H9 (cell line): ENCODE measurements at regions not wholly inside any gene's neighbourhood (a gene's known extent, or its start where the extent isn't known, plus 50 kb on each side); places are given as distances from the start of the nearest gene placed in this dataset.

Experiments used
- DNase-seq: peaks from one replicate; pipeline ENCODE4 v3.0.0-alpha.2; 2017
- H2AFZ ChIP-seq: one replicate; pipeline ENCODE4 v1.6.1; 2013; ENCODE audit warnings: mild to moderate bottlenecking, low read length, control low read depth, moderate library complexity
- H2AK5ac ChIP-seq: 2 replicates; pipeline ENCODE4 v1.6.1; 2013; ENCODE audit warnings: low read length, control low read depth, mixed read lengths; ENCODE audit not compliant: insufficient read length
- H2BK120ac ChIP-seq: one replicate; pipeline ENCODE4 v1.6.1; 2013; ENCODE audit warnings: low read depth, mild to moderate bottlenecking, low read length, control low read depth, inconsistent platforms; ENCODE audit not compliant: poor library complexity, severe bottlenecking
- H2BK12ac ChIP-seq: 2 replicates; pipeline ENCODE4 v1.6.1; 2013; ENCODE audit warnings: low read length, control low read depth, mixed read lengths, low read depth; ENCODE audit not compliant: insufficient read length
- H2BK15ac ChIP-seq: 2 replicates; pipeline ENCODE4 v1.6.1; 2013; ENCODE audit warnings: low read depth, low read length, control low read depth
- H2BK20ac ChIP-seq: one replicate; pipeline ENCODE4 v1.6.1; 2013; ENCODE audit warnings: low read depth, mild to moderate bottlenecking, low read length, control low read depth, inconsistent platforms; ENCODE audit not compliant: poor library complexity, severe bottlenecking
- H2BK5ac ChIP-seq: 2 replicates; pipeline ENCODE4 v1.6.1; 2013; ENCODE audit warnings: low read length, control low read depth, mixed read lengths; ENCODE audit not compliant: insufficient read length
- H3K14ac ChIP-seq: 2 replicates; pipeline ENCODE4 v1.6.1; 2013; ENCODE audit warnings: low read length, control low read depth; ENCODE audit not compliant: insufficient read depth
- H3K18ac ChIP-seq: 2 replicates; pipeline ENCODE4 v1.6.1; 2013; ENCODE audit warnings: low read depth, mild to moderate bottlenecking, mixed read lengths, low read length, control low read depth; ENCODE audit not compliant: insufficient read length
- H3K23ac ChIP-seq: 2 replicates; pipeline ENCODE4 v1.6.1; 2013; ENCODE audit warnings: low read length, control low read depth, mixed read lengths, low read depth; ENCODE audit not compliant: insufficient read length
- H3K23me2 ChIP-seq: 2 replicates; pipeline ENCODE4 v1.6.1; 2013; ENCODE audit warnings: low read depth, mild to moderate bottlenecking, mixed read lengths, low read length, control low read depth; ENCODE audit not compliant: insufficient read length, poor library complexity, severe bottlenecking
- H3K27ac ChIP-seq: 2 replicates; pipeline ENCODE4 v1.5.1; 2013; ENCODE audit warnings: low read length, control low read depth, mixed read lengths, low read depth; ENCODE audit not compliant: insufficient read length
- H3K27me3 ChIP-seq: 2 replicates; pipeline ENCODE4 v1.6.1; 2013; ENCODE audit warnings: low read length, control low read depth, inconsistent platforms; ENCODE audit not compliant: insufficient read depth
- H3K4ac ChIP-seq: 2 replicates; pipeline ENCODE4 v1.6.1; 2013; ENCODE audit warnings: low read depth, mild to moderate bottlenecking, control low read depth, inconsistent platforms, low read length, moderate library complexity
- H3K4me1 ChIP-seq: 2 replicates; pipeline ENCODE4 v1.6.1; 2013; ENCODE audit warnings: low read length, control low read depth, inconsistent platforms; ENCODE audit not compliant: insufficient read depth
- H3K4me2 ChIP-seq: 2 replicates; pipeline ENCODE4 v1.6.1; 2013; ENCODE audit warnings: low read length, control low read depth, mixed read lengths; ENCODE audit not compliant: insufficient read length, insufficient read depth
- H3K56ac ChIP-seq: 2 replicates; pipeline ENCODE4 v1.6.1; 2013; ENCODE audit warnings: low read depth, mild to moderate bottlenecking, mixed read lengths, low read length, control low read depth; ENCODE audit not compliant: insufficient read length
- H3K79me1 ChIP-seq: 2 replicates; pipeline ENCODE4 v1.6.1; 2013; ENCODE audit warnings: low read depth, mild to moderate bottlenecking, moderate library complexity, low read length, control low read depth, inconsistent platforms; ENCODE audit not compliant: insufficient read depth, poor library complexity, severe bottlenecking
- H3K79me2 ChIP-seq: 2 replicates; pipeline ENCODE4 v1.6.1; 2013; ENCODE audit warnings: low read length, control low read depth, inconsistent platforms; ENCODE audit not compliant: insufficient read depth
- H3K9ac ChIP-seq: 2 replicates; pipeline ENCODE4 v1.6.1; 2013; ENCODE audit warnings: low read length, control low read depth, mixed read lengths; ENCODE audit not compliant: insufficient read length; ENCODE audit errors: extremely low read depth
- H3K9me3 ChIP-seq: one replicate; pipeline ENCODE4 v1.6.1; 2013; ENCODE audit warnings: low read depth, low read length, inconsistent platforms; ENCODE audit not compliant: control insufficient read depth
- H3T11ph ChIP-seq: one replicate; pipeline ENCODE4 v1.6.1; 2013; ENCODE audit warnings: mild to moderate bottlenecking, low read length, control low read depth, inconsistent platforms
- H4K20me1 ChIP-seq: one replicate; pipeline ENCODE4 v1.6.1; 2013; ENCODE audit not compliant: control insufficient read depth, insufficient read length, insufficient read depth
- H4K5ac ChIP-seq: 2 replicates; pipeline ENCODE4 v1.6.1; 2013; ENCODE audit warnings: low read depth, mild to moderate bottlenecking, mixed read lengths, low read length, control low read depth; ENCODE audit not compliant: insufficient read length
- H4K8ac ChIP-seq: replicated peaks from 2 replicates; pipeline ENCODE4 v1.6.1; 2013; ENCODE audit warnings: low read length, control low read depth, mixed read lengths, low read depth; ENCODE audit not compliant: insufficient read length
- H4K91ac ChIP-seq: 2 replicates; pipeline ENCODE4 v1.6.1; 2013; ENCODE audit warnings: low read depth, mild to moderate bottlenecking, moderate library complexity, mixed read lengths, low read length, control low read depth; ENCODE audit not compliant: insufficient read length
- H3K27ac Mint-ChIP-seq, 3 experiments: 2 replicates in 2 of 3; 3 replicates in 1 of 3; pipeline ENCODE4 v1.8.0; 2020 to 2021; ENCODE audit warnings: mixed read lengths in 3 of 3, mild to moderate bottlenecking in 1 of 3, moderate library complexity in 1 of 3
- H3K27me3 Mint-ChIP-seq: 2 replicates; pipeline ENCODE4 v1.8.0; 2021; ENCODE audit warnings: low read depth, mild to moderate bottlenecking, moderate library complexity, mixed read lengths
- H3K36me3 Mint-ChIP-seq, 3 experiments: 2 replicates in 2 of 3; 3 replicates in 1 of 3; pipeline ENCODE4 v1.8.0; 2020 to 2021; ENCODE audit warnings: low read depth in 3 of 3, mixed read lengths in 3 of 3; ENCODE audit not compliant: insufficient read depth in 1 of 3
- H3K4me1 Mint-ChIP-seq, 2 experiments: 2 replicates each; pipeline ENCODE4 v1.8.0; 2020; ENCODE audit warnings: mixed read lengths in 2 of 2
- H3K4me3 Mint-ChIP-seq, 2 experiments: 2 replicates in 1 of 2; 3 replicates in 1 of 2; pipeline ENCODE4 v1.8.0; 2020 to 2021; ENCODE audit warnings: mild to moderate bottlenecking in 2 of 2, mixed read lengths in 2 of 2, moderate library complexity in 1 of 2
- H3K9me3 Mint-ChIP-seq, 2 experiments: 2 replicates in 1 of 2; 3 replicates in 1 of 2; pipeline ENCODE4 v1.8.0; 2020; ENCODE audit warnings: mild to moderate bottlenecking in 2 of 2, mixed read lengths in 2 of 2, moderate library complexity in 1 of 2
- CTCF ChIP-seq: fragments of 200-600 bp; sonication (generic); conservative IDR thresholded peaks from 3 replicates; pipeline ENCODE4 v1.8.0; 2021; ENCODE audit warnings: antibody characterized with exemption, mild to moderate bottlenecking

GRCh38 chr4:79604152-79604551 is 196.1 kb upstream of the GK2 start:
- Mint-ChIP-seq H3K27ac (no peak overlapping the region), H3K36me3 (peaks cover 0 to 2% (median 0%) of the 10 kb centered on the region in 3 experiments; a peak in 3 of 7 replicates), H3K4me3 (no peak overlapping the region), H3K4me1 (no peaks in the 10 kb centered on the region), H3K27me3 (no peaks in the 10 kb centered on the region), H3K9me3 (peaks cover 0 to 5% of the 10 kb centered on the region in 2 experiments; a peak in 2 of 5 replicates)
- Histone ChIP-seq H3K23me2 (no peaks in the 10 kb centered on the region), H4K8ac (no peak overlapping the region), H3K56ac (no peak overlapping the region), H2BK15ac (no peak overlapping the region), H3K9me3 (no peaks in the 10 kb centered on the region), H2BK5ac (no peak overlapping the region), H3K4me1 (no peaks in the 10 kb centered on the region), H3K79me2 (no peaks in the 10 kb centered on the region), H2AFZ (no peak overlapping the region), H3K4me2 (no peak overlapping the region), H3K14ac (no peak overlapping the region), H3K4ac (no peak overlapping the region), H2AK5ac (no peak overlapping the region), H2BK20ac (no peak overlapping the region), H4K5ac (no peak overlapping the region), H4K91ac (no peak overlapping the region), H3K23ac (no peak overlapping the region), H3K27me3 (no peaks in the 10 kb centered on the region), H3K9ac (no peak overlapping the region), H3K27ac (no peak overlapping the region), H3K18ac (no peak overlapping the region), H2BK120ac (no peak overlapping the region), H3T11ph (no peak overlapping the region), H3K79me1 (no peaks in the 10 kb centered on the region), H4K20me1 (no peaks in the 10 kb centered on the region), H2BK12ac (no peak overlapping the region)
- no peak for DNase-seq
- TF ChIP-seq CTCF, result no peak
